Body of pancreas (tissue), 4 donors: ENCODE measurements at regions not wholly inside any gene's neighbourhood (a gene's known extent, or its start where the extent isn't known, plus 50 kb on each side); places are given as distances from the start of the nearest gene placed in this dataset.

ENCODE experiments used
- ATAC-seq: fragments of 150-250 bp; one replicate; pipeline ENCODE4 v1.9.1; 2016
- DNase-seq, 4 donors: peaks; one replicate each; pipeline ENCODE4 v3.0.0-alpha.2; 2019
- H3K27ac ChIP-seq, 4 donors: fragments of 200-600 bp; sonication (generic); 1 replicate in 3 of 4; 2 replicates in 1 of 4; pipeline versions ENCODE4 v1.5.1 to v1.6.1; 2016 to 2019; ENCODE audit warnings: mild to moderate bottlenecking in 1 of 4, mixed read lengths in 1 of 4, moderate library complexity in 1 of 4
- H3K27me3 ChIP-seq, 2 donors: fragments of 200-600 bp; sonication (generic); one replicate each; pipeline ENCODE4 v1.6.0; 2016; ENCODE audit warnings: mild to moderate bottlenecking in 1 of 2
- H3K36me3 ChIP-seq, 2 donors: fragments of 200-600 bp; sonication (generic); replicated peaks in 1 of 2; 2 replicates each; pipeline ENCODE4 v1.5.1; 2016; ENCODE audit warnings: low read depth in 2 of 2; ENCODE audit not compliant: insufficient read depth in 1 of 2
- H3K4me1 ChIP-seq: fragments of 200-600 bp; sonication (generic); one replicate; pipeline ENCODE4 v1.6.0; 2016
- H3K4me3 ChIP-seq, 2 donors: fragments of 200-600 bp; sonication (generic); 1 replicate in 1 of 2; 2 replicates in 1 of 2; pipeline ENCODE4 v1.5.1; 2016 to 2019
- H3K9me3 ChIP-seq, 3 donors: fragments of 200-600 bp; sonication (generic); 1 replicate in 2 of 3; 2 replicates in 1 of 3; pipeline ENCODE4 v1.5.1; 2016
- CTCF ChIP-seq, 7 experiments: fragments of 450-650 bp in 4 of 7; fragments of 200-600 bp in 3 of 7; sonication (generic) in 3 of 7; IDR thresholded peaks; one replicate each; pipeline ENCODE4 v1.5.1; 2016 to 2019; ENCODE audit warnings: antibody characterized with exemption in 7 of 7
- POLR2A ChIP-seq, 3 donors: fragments of 450-650 bp; IDR thresholded peaks; one replicate each; pipeline ENCODE4 v1.6.1; 2016; ENCODE audit warnings: antibody characterized with exemption in 3 of 3, mild to moderate bottlenecking in 2 of 3
- WGBS, 2 donors: methylation state at CpG; one replicate each; pipeline ENCODE4 v1.1.5; 2017; 5-methylcytosine and 5-hydroxymethylcytosine counted together
- intact Hi-C: fragments of 100-400 bp; cut with DNase I; formaldehyde crosslinking; loops from one replicate; pipeline ENCODE4 v1.15.1; 2023

GRCh38 chr4:83723609-83724008, 187.7 kb downstream of the GPAT3 start:
- no peak overlapping the region for H3K27ac ChIP-seq
- intact Hi-C loops = no loop called here
- no peaks in the 10 kb centered on the region for H3K27me3 ChIP-seq
- DNase-seq (no peak), ATAC-seq (no peak)
- H3K36me3 ChIP-seq = no peaks in the 10 kb centered on the region
- H3K4me1 ChIP-seq = no peaks in the 10 kb centered on the region
- H3K4me3 ChIP-seq = no peak overlapping the region
- no peaks in the 10 kb centered on the region for H3K9me3 ChIP-seq
- 56 to 68% methylated on average over 6 of the region's 6 CpGs for WGBS, 2 donors
- TF ChIP-seq CTCF (IDR thresholded peaks at IDR 0.05) (no peak), POLR2A (IDR thresholded peaks at IDR 0.05) (no peak)

- 62 to 70% methylated on average over 5 of the region's 5 CpGs for WGBS, 2 donors
- Histone ChIP-seq H3K36me3 (no peaks in the 10 kb centered on the region), H3K9me3 (no peaks in the 10 kb centered on the region), H3K27ac (no peak overlapping the region), H3K4me3 (no peak overlapping the region), H3K27me3 (no peaks in the 10 kb centered on the region), H3K4me1 (no peaks in the 10 kb centered on the region)
- ATAC-seq (no peak), DNase-seq (no peak)
- TF ChIP-seq CTCF (IDR thresholded peaks at IDR 0.05) (no peak), POLR2A (IDR thresholded peaks at IDR 0.05) (no peak)
- intact Hi-C loops = no loop called here
Observed at GRCh38 chr4:83722730-83723269, 186.9 kb downstream of the GPAT3 start.

GRCh38 chr4:83716874-83717273, 181.0 kb downstream of the GPAT3 start:
- ATAC-seq (no peak), DNase-seq (no peak)
- no peak for TF ChIP-seq POLR2A (IDR thresholded peaks at IDR 0.05)
- TF ChIP-seq CTCF (IDR thresholded peaks at IDR 0.05) = no peak
- intact Hi-C loops = no loop called here
- Histone ChIP-seq H3K27ac (no peak overlapping the region), H3K4me1 (no peaks in the 10 kb centered on the region), H3K27me3 (no peaks in the 10 kb centered on the region), H3K4me3 (no peak overlapping the region), H3K9me3 (no peaks in the 10 kb centered on the region), H3K36me3 (no peaks in the 10 kb centered on the region)

GRCh38 chr4:83712890-83713289, 177.0 kb downstream of the GPAT3 start:
- no peaks in the 10 kb centered on the region for H3K9me3 ChIP-seq
- DNase-seq (no peak), ATAC-seq (no peak)
- H3K4me3 ChIP-seq = no peak overlapping the region
- intact Hi-C loops = no loop called here
- H3K4me1 ChIP-seq = no peaks in the 10 kb centered on the region
- no peak overlapping the region for H3K27ac ChIP-seq
- no peaks in the 10 kb centered on the region for H3K27me3 ChIP-seq
- no peaks in the 10 kb centered on the region for H3K36me3 ChIP-seq
- TF ChIP-seq POLR2A (IDR thresholded peaks at IDR 0.05) (no peak), CTCF (IDR thresholded peaks at IDR 0.05) (no peak)

GRCh38 chr4:83709627-83710026, 173.7 kb downstream of the GPAT3 start:
- intact Hi-C loops = no loop called here
- Histone ChIP-seq H3K27me3 (no peaks in the 10 kb centered on the region), H3K4me1 (no peaks in the 10 kb centered on the region), H3K36me3 (no peaks in the 10 kb centered on the region), H3K9me3 (no peaks in the 10 kb centered on the region), H3K27ac (no peak overlapping the region), H3K4me3 (no peak overlapping the region)
- DNase-seq (no peak), ATAC-seq (no peak)
- WGBS, 2 donors = 39 to 41% methylated on average over 7 of the region's 7 CpGs
- TF ChIP-seq POLR2A (IDR thresholded peaks at IDR 0.05) = no peak
- no peak for TF ChIP-seq CTCF (IDR thresholded peaks at IDR 0.05)
